DND-41 (cell line): ENCODE measurements at regions not wholly inside any gene's neighbourhood (a gene's known extent, or its start where the extent isn't known, plus 50 kb on each side); places are given as distances from the start of the nearest gene placed in this dataset.

Experiments used
- CTCF ChIP-seq: IDR thresholded peaks from 2 replicates; pipeline ENCODE4 v1.5.1; 2012; ENCODE audit warnings: borderline replicate concordance, low read length, moderate library complexity, mild to moderate bottlenecking; ENCODE audit not compliant: poor library complexity, severe bottlenecking; ENCODE audit errors: extremely low read depth
- EZH2 ChIP-seq: IDR thresholded peaks from 3 replicates; pipeline ENCODE4 v1.6.1; 2012; ENCODE audit warnings: borderline replicate concordance, low read depth, mild to moderate bottlenecking, moderate library complexity, low read length, inconsistent platforms; ENCODE audit not compliant: severe bottlenecking

DNA sequence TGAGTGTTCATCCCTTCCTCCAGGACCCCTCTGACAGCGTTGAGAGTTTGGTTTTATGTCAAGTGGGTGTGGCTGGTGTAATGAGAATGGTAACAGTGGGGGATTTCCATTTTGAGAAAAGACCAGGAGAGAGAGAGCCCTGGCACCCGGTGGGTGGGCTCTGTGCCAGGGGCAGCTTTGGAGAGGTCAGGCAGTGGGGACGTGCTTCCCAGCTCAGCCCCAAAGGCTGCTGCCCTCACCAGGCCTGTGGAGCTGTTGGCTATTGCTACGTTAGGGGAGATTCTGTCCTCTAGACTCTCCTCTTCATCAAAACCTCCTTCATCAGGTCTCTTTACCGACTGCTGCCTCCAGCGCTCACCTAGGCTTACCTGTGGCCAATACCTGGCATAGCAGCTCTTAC lies 176.3 kb downstream of the PTPRU start:
- TF ChIP-seq CTCF (no peak), EZH2 (no peak)
